NCI-H1092 treated with DMSO at 0.1 percent for 48 hours (cell line): ENCODE measurements at regions not wholly inside any gene's neighbourhood (a gene's known extent, or its start where the extent isn't known, plus 50 kb on each side); places are given as distances from the start of the nearest gene placed in this dataset.
"Not testable (repeated sequence)": the region's sequence is repeated elsewhere in the genome, so short reads cannot be mapped to it uniquely, and the experiment has no call there.

ENCODE experiments used
- DNase-seq: peaks from one replicate; lab custom pipeline; 2025; lab: John Stamatoyannopoulos, UW

GRCh38 chr1:54474310-54475251 lies 68.4 kb upstream of the SSBP3 start:
- peak; percentile 8 for DNase-seq

DNA sequence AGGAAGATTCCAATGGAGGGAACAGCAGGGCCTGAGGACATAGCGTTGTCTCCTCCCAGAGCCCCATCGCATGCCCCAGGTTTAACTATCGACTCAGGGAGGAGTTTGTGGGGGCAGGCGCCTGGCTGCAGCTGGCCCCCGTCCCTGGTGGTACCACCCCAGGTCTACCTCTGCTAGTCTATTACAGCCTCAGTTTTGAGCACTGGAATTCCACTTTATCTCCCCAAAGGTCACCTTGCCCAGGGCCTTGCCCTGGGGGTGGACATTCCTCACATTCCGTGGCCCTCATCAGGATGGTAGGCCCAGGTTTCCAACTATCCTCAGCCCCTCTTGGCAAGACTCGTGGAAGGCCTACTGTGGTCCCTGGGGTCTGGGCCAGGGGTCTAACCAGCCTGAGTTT lies 65.4 kb upstream of the SSBP3 start:
- DNase-seq, result no peak

- DNase-seq, result not testable (repeated sequence)
Measured at GRCh38 chr1:54469444-54469843, 63.2 kb upstream of the SSBP3 start.

GRCh38 chr1:54468288-54469084 lies 62.3 kb upstream of the SSBP3 start:
- DNase-seq, result not testable (repeated sequence)

- DNase-seq, result no peak
Measured at GRCh38 chr1:54465351-54465811, 59.2 kb upstream of the SSBP3 start.

DNA sequence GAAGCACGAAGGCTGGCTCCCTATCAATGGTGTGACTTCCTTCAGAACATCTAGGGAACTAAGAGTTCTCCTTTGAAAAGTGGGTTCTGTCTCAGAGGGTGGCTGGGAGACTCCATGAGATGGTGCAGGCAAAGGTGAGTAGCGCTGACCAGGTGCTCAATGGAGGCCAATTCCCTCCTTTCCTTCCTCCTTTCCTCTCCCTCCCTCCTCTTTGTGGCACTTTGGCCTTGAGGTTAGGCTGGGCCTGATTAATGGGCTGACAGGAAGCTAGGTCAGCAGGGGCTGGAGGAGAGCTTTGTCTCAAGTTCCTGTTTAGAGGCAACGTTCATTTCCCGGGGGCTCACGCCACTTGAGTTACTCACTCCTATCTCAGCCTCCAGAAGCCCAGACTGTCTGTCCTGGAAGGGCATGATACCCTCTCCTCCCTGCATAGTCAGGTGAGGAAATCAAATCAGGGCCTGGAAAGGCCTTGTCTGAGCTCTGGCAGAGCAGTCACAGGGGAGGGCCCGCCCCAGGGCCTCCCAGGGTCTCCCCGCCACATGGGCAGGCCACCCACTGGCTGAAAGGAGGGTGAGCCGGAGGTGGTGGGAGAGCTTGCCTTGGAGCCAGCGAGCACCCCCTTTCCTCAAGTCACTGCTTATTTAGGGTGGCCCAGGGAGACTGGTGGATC lies 58.4 kb upstream of the SSBP3 start:
- no peak for DNase-seq

DNA sequence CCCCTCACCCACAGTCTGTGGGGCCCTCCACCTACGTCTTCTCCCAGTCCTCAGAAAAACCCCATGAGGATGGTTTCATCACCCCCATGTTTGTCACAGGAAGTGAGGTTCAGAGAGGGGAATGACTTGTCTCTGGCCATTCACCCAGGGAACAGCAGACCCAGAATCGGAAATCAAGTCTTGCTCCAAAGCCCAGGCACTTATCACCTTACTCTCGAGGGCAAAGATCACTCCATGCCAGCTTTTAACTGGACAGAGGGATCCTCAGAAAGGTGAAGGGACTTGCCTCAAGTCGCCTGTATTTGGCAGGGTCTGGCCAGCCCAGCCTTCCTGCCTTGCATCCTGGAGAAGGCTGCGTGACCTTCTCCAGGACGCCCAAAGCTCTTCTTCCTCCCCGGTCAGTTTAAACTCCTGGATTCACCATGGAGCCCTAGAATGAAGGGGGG lies 57.9 kb upstream of the SSBP3 start:
- no peak for DNase-seq

- DNase-seq, result no peak
Measured at GRCh38 chr1:54463259-54464030, 57.3 kb upstream of the SSBP3 start.

- no peak for DNase-seq
Measured at GRCh38 chr1:54462597-54463258, 56.5 kb upstream of the SSBP3 start.

DNA sequence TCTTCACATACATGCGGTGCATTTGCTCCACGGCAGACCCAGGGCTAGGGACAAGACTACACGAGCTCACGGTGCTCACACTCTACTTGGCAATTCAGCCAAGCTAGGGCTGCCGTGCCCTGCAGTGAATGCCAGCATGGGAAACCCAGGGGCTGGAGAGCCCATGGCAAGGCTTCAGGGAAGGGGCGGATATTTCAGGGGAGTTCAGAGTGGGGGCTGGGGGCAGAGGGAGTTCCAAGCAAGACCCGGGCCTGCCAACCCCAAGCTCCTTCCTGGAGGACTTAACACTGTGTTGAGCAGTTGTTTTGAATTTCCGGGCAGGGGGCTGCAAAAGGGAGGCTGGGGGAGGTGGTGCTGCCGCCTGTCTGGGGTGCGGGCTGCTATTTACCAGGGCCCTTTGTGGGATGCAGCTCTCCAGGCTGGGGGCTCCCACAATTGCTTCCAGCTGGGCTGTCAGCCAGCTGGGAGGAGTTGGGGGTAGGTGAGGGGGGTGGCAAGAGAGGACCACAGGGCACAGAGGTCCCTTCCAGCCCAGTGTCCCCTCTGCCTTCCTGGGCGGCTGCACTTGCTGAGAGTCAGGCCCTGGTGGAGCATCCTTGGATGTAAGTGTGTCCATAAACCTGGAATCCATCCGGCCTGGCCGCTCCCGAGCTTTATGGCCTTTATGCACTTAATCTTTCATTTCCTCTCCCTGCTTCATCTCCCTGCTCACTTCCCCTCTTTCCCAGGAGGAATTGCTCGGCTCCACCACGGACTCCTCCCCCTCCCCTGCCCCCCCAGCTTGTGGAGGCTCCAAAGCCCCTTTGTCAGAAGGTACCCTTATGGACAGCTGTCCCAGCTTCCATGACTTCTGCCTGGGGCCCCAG lies 55.8 kb upstream of the SSBP3 start:
- no peak for DNase-seq

GRCh38 chr1:54460861-54461387 lies 54.7 kb upstream of the SSBP3 start:
- DNase-seq, result no peak

GRCh38 chr1:54460351-54460750 lies 54.2 kb upstream of the SSBP3 start:
- no peak for DNase-seq

- peak; percentile 65 for DNase-seq
Measured at GRCh38 chr1:54459726-54460191, 53.6 kb upstream of the SSBP3 start.

GRCh38 chr1:54459140-54459539 lies 52.9 kb upstream of the SSBP3 start:
- no peak for DNase-seq

DNA sequence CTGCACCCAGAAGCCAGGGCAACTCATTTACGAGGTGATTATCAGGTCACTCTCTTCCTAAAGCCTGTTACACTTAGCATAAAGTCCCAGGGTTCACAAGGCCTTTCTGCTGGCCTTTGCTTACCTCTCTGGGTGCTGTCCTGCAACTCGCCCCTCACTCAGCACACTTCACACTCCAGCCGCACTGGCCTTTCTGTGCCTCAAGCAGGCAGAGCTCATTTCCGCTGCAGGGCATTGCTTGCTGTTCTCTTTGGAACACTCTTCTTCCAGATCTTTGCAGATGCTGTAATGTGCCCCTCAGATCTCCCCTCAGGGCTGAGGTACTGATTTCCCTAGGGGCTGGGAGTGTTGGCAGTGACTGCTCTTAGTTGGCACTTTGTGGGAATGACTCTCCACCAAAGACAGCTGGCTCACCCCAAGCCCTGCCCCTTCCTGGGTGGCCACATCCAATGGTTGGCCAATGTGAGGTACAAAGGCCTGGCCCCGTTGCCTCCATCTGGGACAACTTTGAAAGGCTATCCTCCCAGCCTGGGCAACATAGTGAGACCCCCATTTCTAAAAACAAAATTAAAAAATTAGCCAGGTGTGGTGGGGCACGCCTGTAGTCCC lies 50.8 kb upstream of the SSBP3 start:
- DNase-seq, result no peak

DNA sequence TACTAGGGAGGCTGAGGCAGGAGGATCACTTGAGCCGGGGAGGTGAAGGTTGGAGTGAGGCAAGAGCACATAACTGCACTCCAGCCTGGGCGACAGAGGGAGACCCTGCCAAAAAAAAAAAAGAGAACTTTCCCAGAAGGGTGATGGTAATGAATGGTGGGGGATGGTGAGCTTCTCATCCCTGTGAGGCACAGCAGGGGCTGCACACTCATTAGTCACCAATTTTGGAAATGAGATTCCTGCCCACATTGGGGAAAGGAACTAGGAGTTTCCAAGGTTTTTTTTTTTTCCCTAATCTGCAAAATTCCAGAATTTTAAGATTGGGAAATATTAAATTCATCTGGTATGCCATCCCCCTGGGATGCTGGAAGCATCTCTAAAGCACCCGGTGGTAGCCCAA lies 50.2 kb upstream of the SSBP3 start:
- DNase-seq, result no peak
